ENCODE measurements at regions not wholly inside any gene's neighbourhood (a gene's known extent, or its start where the extent isn't known, plus 50 kb on each side); places are given as distances from the start of the nearest gene placed in this dataset.

DNA sequence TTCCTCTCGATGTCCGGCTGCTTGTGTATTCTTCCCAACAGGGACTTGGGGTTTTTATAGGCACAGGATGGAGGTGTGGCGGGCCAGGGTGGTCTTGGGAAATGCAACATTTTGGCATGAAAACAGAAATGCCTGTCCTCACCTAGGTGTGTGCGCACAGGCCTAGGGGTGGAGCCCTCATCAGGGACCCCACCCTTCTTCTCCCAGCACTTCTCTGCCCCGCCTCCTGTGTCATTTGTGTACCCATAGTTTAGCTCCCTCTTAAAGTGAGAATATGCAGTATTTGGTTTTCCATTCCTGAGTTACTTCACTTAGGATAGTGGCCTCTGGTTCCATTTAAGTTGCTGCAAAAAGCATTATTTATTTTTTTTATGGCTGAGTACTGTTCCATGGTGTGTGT is 90.2 kb upstream of the ITGB1 start:
- no peaks in the 10 kb centered on the region for H3K9me3 Mint-ChIP-seq
- H3K27ac Mint-ChIP-seq: no peak overlapping the region
- DNase-seq (ENCODE audit: extremely low spot score, unreplicated experiment): no peak
- H3K4me3 Mint-ChIP-seq: no peak overlapping the region
- TF ChIP-seq, protein P1, sequence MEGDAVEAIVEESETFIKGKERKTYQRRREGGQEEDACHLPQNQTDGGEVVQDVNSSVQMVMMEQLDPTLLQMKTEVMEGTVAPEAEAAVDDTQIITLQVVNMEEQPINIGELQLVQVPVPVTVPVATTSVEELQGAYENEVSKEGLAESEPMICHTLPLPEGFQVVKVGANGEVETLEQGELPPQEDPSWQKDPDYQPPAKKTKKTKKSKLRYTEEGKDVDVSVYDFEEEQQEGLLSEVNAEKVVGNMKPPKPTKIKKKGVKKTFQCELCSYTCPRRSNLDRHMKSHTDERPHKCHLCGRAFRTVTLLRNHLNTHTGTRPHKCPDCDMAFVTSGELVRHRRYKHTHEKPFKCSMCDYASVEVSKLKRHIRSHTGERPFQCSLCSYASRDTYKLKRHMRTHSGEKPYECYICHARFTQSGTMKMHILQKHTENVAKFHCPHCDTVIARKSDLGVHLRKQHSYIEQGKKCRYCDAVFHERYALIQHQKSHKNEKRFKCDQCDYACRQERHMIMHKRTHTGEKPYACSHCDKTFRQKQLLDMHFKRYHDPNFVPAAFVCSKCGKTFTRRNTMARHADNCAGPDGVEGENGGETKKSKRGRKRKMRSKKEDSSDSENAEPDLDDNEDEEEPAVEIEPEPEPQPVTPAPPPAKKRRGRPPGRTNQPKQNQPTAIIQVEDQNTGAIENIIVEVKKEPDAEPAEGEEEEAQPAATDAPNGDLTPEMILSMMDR (conservative IDR thresholded peaks at IDR 0.05): no peak
- H3K36me3 Mint-ChIP-seq: no peaks in the 10 kb centered on the region
- no peaks in the 10 kb centered on the region for H3K27me3 Mint-ChIP-seq
- H3K4me1 Mint-ChIP-seq (ENCODE audit: unreplicated experiment): no peaks in the 10 kb centered on the region

DNA sequence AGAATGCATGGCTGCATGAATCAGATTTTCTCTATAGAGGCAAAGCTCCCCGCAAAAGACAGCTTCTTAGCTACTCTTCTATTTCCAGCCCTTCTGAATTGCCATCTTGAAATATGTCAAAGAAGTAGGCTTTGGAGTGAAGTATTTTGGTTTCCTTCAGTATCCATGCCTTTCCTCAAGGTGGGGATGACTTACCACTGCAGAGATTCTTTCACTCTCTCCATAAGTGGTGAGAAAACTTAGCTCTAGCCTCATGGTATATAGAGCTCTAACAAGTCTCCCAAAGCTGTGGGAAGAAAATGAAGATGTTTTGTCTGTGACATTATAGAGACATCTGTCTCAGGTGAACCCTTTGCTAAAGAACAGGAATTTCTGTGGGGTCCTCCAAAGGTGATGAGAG is 89.6 kb upstream of the ITGB1 start:
- H3K4me3 Mint-ChIP-seq: no peak overlapping the region
- H3K27me3 Mint-ChIP-seq: no peaks in the 10 kb centered on the region
- H3K4me1 Mint-ChIP-seq (ENCODE audit: unreplicated experiment): no peaks in the 10 kb centered on the region
- H3K27ac Mint-ChIP-seq: no peak overlapping the region
- H3K9me3 Mint-ChIP-seq: no peaks in the 10 kb centered on the region
- TF ChIP-seq, protein P1 (conservative IDR thresholded peaks at IDR 0.05): no peak
- H3K36me3 Mint-ChIP-seq: no peaks in the 10 kb centered on the region
- DNase-seq (ENCODE audit: extremely low spot score, unreplicated experiment): no peak

DNA sequence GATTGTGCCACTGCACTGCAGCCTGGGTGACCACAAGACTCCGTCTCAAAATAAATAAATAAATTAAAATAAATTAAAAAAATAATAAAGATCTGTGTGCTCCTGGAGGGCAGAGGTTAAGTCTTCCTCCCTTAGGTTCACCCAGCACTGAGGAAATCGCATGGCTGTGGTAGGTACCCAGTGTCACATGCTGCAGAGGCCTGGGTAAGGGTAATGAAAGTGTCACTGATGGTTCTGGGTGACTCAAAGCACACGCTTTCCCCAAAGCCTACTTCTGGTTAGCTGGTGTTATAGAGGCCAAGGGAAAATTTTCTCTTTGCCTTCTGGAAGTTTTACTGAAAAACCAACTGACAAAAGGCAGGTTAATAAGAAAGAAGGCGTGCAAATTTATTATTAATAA is 88.8 kb upstream of the ITGB1 start:
- TF ChIP-seq, protein P1 (conservative IDR thresholded peaks at IDR 0.05): no peak
- no peak for DNase-seq (ENCODE audit: extremely low spot score, unreplicated experiment)
- Mint-ChIP-seq H3K36me3 (no peaks in the 10 kb centered on the region), H3K4me1 (ENCODE audit: unreplicated experiment) (peaks cover 2% of the 10 kb centered on the region), H3K4me3 (no peak overlapping the region), H3K9me3 (no peaks in the 10 kb centered on the region), H3K27ac (no peak overlapping the region), H3K27me3 (no peaks in the 10 kb centered on the region)

DNA sequence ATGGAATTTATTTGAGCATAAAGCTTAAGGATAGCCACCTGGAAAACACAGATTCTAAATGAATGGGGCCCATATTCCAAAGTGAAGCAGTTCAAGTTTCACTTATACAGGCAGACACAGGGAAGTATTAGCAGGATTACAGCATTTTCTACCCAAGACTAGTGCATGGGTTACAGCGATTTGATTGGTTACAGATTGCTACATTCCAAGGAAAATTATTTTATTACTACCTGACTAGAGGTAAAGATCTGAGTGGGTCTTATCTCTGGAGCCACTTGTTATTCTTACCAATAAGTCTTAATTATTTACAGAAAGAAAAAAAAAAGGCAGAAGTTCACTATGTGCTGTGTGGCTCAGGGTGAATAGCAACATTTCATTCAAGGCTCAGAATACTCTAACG is 87.4 kb upstream of the ITGB1 start:
- TF ChIP-seq, protein P1 (conservative IDR thresholded peaks at IDR 0.05): no peak
- Mint-ChIP-seq H3K27me3 (no peaks in the 10 kb centered on the region), H3K4me1 (ENCODE audit: unreplicated experiment) (peaks cover 10% of the 10 kb centered on the region), H3K27ac (no peak overlapping the region), H3K9me3 (no peaks in the 10 kb centered on the region), H3K4me3 (no peak overlapping the region), H3K36me3 (no peaks in the 10 kb centered on the region)
- DNase-seq (ENCODE audit: extremely low spot score, unreplicated experiment): no peak

DNA sequence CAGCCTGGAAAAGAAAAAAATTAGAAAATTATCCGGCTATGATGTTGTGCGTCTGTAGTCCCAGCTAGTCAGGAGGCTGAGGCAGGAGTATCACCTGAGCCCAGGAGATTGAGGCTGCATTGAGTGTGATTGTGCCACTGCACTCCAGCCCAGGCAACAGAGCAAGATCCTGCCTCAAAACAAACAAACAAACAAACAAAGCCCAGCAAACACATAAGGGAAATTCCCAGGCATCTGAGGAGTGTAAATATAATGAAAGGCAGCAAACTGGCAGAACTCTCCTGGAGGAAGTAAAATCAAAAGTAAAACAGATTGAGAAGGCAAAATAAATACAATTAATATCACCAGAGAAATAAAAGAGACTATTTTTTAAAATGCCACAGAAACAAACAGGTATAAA is 84.5 kb upstream of the ITGB1 start:
- Mint-ChIP-seq H3K9me3 (no peaks in the 10 kb centered on the region), H3K27ac (no peak overlapping the region), H3K4me1 (ENCODE audit: unreplicated experiment) (peaks cover 10% of the 10 kb centered on the region), H3K27me3 (no peaks in the 10 kb centered on the region), H3K36me3 (no peaks in the 10 kb centered on the region), H3K4me3 (no peak overlapping the region)
- TF ChIP-seq, protein P1 (conservative IDR thresholded peaks at IDR 0.05): no peak
- no peak for DNase-seq (ENCODE audit: extremely low spot score, unreplicated experiment)

DNA sequence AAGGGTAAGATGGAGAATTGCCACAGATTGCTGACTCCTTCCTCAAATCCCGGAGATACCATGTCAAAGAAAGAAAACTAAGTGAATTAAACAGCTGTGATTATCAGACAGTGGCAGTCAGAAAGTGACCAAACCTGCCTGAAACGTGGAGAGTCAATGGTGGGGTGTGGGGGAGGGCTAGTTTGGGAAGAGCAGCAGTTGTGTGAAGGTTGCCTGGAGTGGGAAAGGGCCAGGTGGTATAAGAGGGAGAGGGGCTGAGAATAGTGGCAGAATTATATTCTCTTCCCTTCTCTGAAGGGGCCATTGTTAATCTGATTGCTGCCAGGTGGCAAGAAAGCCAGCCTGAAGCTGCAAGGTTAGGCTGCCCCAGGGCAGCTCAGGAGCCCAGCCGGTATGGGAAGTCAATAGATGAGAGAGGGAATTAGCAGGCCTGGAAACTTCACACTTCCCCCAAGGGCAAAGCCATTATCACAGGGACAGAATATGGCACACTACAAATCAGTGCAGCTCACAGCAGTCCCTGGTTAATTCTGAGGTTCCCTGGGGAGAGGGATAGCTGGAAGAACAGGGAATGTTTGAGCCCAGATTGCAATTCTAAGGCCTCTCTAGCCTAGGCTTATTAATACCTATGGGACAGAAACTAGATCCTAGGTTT is 83.9 kb upstream of the ITGB1 start:
- H3K4me1 Mint-ChIP-seq (ENCODE audit: unreplicated experiment): peaks cover 10% of the 10 kb centered on the region
- TF ChIP-seq, protein P1 (conservative IDR thresholded peaks at IDR 0.05): no peak
- H3K27ac Mint-ChIP-seq: no peak overlapping the region
- H3K4me3 Mint-ChIP-seq: no peak overlapping the region
- H3K9me3 Mint-ChIP-seq: no peaks in the 10 kb centered on the region
- H3K27me3 Mint-ChIP-seq: no peaks in the 10 kb centered on the region
- DNase-seq (ENCODE audit: extremely low spot score, unreplicated experiment): no peak
- H3K36me3 Mint-ChIP-seq: no peaks in the 10 kb centered on the region
